Lung (tissue), 11 donors: ENCODE measurements at regions not wholly inside any gene's neighbourhood (a gene's known extent, or its start where the extent isn't known, plus 50 kb on each side); places are given as distances from the start of the nearest gene placed in this dataset.

Experiments used
- ATAC-seq: fragments of 200-7000 bp; cut with Tn5 transposase; one replicate; pipeline ENCODE4 v1.9.1; 2020; ENCODE audit warnings: moderate number of reproducible peaks; ENCODE audit not compliant: insufficient read depth, low FRiP score
- DNase-seq, 3 donors: peaks; one replicate each; pipeline ENCODE4 v3.0.0-alpha.2; 2013 to 2017
- H3K27ac ChIP-seq, 2 donors: one replicate each; pipeline ENCODE4 v1.5.1; 2013; ENCODE audit warnings: mild to moderate bottlenecking in 2 of 2, moderate library complexity in 2 of 2, control low read depth in 1 of 2, inconsistent platforms in 1 of 2, low read depth in 1 of 2, low read length in 1 of 2
- H3K27me3 ChIP-seq, 3 donors: one replicate each; pipeline ENCODE4 v1.5.1; 2013; ENCODE audit warnings: low read length in 2 of 3; ENCODE audit not compliant: control insufficient read depth in 3 of 3, insufficient read depth in 3 of 3
- H3K36me3 ChIP-seq, 4 donors: one replicate each; pipeline ENCODE4 v1.5.1; 2013; ENCODE audit warnings: low read length in 4 of 4, mild to moderate bottlenecking in 1 of 4, moderate library complexity in 1 of 4; ENCODE audit not compliant: control insufficient read depth in 4 of 4, insufficient read depth in 4 of 4
- H3K4me1 ChIP-seq, 5 donors: one replicate each; pipeline ENCODE4 v1.5.1; 2013; ENCODE audit warnings: low read length in 5 of 5, mild to moderate bottlenecking in 2 of 5, moderate library complexity in 1 of 5; ENCODE audit not compliant: control insufficient read depth in 5 of 5, insufficient read depth in 5 of 5
- H3K4me3 ChIP-seq: one replicate; pipeline ENCODE4 v1.5.1; 2013; ENCODE audit warnings: mild to moderate bottlenecking, control low read depth, moderate library complexity
- H3K9ac ChIP-seq, 2 donors: one replicate each; pipeline ENCODE4 v1.5.1; 2013; ENCODE audit warnings: low read length in 2 of 2, control low read depth in 1 of 2; ENCODE audit not compliant: insufficient read depth in 1 of 2
- H3K9me3 ChIP-seq, 4 donors: one replicate each; pipeline ENCODE4 v1.5.1; 2013; ENCODE audit warnings: low read length in 3 of 4, mild to moderate bottlenecking in 1 of 4, moderate library complexity in 1 of 4; ENCODE audit not compliant: control insufficient read depth in 4 of 4, insufficient read depth in 3 of 4
- WGBS, 2 donors: extraction: QIAGEN DNeasy Blood & Tissue Kit; methylation state at CpG; one replicate each; pipeline ENCODE4 v1.1.7; 2013; 5-methylcytosine and 5-hydroxymethylcytosine counted together
- TF ChIP-seq, protein P1 (sequence below): IDR thresholded peaks from 2 replicates; pipeline ENCODE4 v1.5.1; 2012; ENCODE audit warnings: mild to moderate bottlenecking; ENCODE audit errors: control extremely low read depth, extremely low read depth
- donor health status: control.
- donor health status: control.
- donor health status: Bipolar disorder and iron deficiency.
- donor health status: healthy.
- donor health status: DM: yes; HTN: yes; CAD: no.

DNA sequence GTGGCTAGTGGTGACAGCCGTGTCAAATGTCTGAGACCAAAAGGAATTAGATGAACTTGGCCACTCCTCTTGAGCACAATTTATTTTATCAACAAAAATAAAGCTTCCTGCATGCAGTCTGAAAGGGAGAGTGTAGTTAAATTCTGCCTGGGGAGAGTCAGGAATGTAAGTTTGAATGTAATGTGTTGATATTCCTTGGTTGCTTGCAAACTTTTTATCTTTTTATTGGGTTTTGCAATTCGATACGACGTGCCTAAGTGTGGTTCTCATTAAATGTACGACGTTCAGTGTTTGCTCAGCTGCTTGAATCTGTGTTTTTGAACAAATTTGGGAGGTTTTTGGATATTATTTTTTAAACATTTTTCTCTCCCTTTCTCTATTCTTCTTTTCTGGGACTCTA is 839.9 kb downstream of the CCSER2 start:
- DNase-seq: no peak
- 66 to 75% methylated on average over 6 of the region's 6 CpGs for WGBS, 2 donors
- no peaks in the 10 kb centered on the region for H3K36me3 ChIP-seq
- no peaks in the 10 kb centered on the region for H3K27me3 ChIP-seq
- H3K9me3 ChIP-seq: no peaks in the 10 kb centered on the region
- no peaks in the 10 kb centered on the region for H3K4me1 ChIP-seq
- TF ChIP-seq, protein P1, sequence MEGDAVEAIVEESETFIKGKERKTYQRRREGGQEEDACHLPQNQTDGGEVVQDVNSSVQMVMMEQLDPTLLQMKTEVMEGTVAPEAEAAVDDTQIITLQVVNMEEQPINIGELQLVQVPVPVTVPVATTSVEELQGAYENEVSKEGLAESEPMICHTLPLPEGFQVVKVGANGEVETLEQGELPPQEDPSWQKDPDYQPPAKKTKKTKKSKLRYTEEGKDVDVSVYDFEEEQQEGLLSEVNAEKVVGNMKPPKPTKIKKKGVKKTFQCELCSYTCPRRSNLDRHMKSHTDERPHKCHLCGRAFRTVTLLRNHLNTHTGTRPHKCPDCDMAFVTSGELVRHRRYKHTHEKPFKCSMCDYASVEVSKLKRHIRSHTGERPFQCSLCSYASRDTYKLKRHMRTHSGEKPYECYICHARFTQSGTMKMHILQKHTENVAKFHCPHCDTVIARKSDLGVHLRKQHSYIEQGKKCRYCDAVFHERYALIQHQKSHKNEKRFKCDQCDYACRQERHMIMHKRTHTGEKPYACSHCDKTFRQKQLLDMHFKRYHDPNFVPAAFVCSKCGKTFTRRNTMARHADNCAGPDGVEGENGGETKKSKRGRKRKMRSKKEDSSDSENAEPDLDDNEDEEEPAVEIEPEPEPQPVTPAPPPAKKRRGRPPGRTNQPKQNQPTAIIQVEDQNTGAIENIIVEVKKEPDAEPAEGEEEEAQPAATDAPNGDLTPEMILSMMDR: no peak
- no peak for ATAC-seq
- H3K9ac ChIP-seq: no peak overlapping the region
- no peak overlapping the region for H3K27ac ChIP-seq
- H3K4me3 ChIP-seq: no peak overlapping the region

DNA sequence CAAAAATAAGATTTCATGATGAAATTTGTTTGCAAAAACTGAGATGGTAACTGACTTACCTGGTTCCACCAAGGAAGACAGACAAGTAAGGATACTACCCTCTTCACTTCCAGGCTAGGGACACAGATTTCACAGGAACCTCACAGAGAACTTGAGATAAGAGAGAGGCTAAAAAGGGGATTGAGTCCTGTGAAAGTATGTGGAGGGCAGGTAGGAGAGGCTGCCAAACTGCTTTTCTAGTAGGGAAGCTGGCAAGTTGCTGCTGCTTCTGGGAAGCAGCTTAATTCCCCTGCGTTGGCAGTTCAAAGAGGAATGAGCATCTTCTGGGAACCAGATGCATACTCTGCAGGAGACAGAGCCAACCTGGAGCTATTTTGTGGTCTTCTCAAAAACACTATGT is 841.6 kb downstream of the CCSER2 start:
- TF ChIP-seq, protein P1: no peak
- peak; percentile 16 for ATAC-seq
- no peak overlapping the region for H3K27ac ChIP-seq

DNA sequence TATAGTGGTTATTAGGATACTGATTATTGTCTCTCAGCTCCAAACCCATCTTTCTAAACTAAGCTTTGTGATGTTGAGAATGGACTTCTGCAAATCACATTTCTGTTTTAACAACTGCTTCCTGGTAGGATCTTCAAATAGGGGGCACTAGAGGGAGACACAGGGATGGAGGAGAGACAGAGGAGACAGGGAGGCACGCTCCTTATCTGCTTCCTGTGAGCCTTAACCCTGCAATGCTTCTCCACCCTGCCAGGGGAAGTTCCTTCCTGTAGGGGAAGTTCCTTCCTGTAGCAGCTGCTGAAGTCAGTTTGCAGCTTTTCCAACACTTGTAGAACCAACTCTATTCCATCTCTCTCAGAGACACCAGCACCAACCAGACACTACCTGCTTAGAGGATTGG is 847.2 kb downstream of the CCSER2 start:
- no peak overlapping the region for H3K9ac ChIP-seq
- H3K4me1 ChIP-seq: no peaks in the 10 kb centered on the region
- ATAC-seq: no peak
- peak in 1 of 3 donors; percentile 5 for DNase-seq
- 14 to 29% methylated on average over 1 of the region's 1 CpG for WGBS, 2 donors
- H3K9me3 ChIP-seq: no peaks in the 10 kb centered on the region
- no peak overlapping the region for H3K27ac ChIP-seq
- H3K27me3 ChIP-seq: no peaks in the 10 kb centered on the region
- no peaks in the 10 kb centered on the region for H3K36me3 ChIP-seq
- TF ChIP-seq, protein P1: no peak
- no peak overlapping the region for H3K4me3 ChIP-seq

More for the DNA sequence above, 841.6 kb downstream of the CCSER2 start:
- H3K4me1 ChIP-seq: no peaks in the 10 kb centered on the region
- 62 to 64% methylated on average over 1 of the region's 1 CpG for WGBS, 2 donors
- no peaks in the 10 kb centered on the region for H3K27me3 ChIP-seq
- no peak overlapping the region for H3K9ac ChIP-seq
- no peaks in the 10 kb centered on the region for H3K9me3 ChIP-seq
- H3K36me3 ChIP-seq: no peaks in the 10 kb centered on the region
- H3K4me3 ChIP-seq: no peak overlapping the region
- peak in 1 of 3 donors; percentile 32 for DNase-seq

DNA sequence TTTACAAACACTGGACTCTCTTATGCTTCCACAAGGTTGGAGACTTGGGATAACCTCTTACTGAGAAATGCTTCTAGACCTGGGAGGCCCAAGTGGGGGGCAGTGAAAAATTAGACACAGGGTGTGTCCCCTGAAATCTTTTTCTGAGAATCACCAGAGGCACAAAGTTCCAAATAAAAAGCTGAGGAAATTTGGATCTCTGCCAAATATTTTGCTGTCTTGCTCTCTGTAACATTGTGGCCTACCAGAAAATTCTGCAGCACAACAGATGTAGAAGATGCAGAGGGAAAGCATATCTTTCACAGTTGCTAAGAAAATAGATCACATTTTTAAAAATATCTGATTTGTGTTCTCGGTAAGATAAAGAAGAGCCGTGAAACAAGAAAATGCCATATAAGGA is 849.4 kb downstream of the CCSER2 start:
- Histone ChIP-seq H3K36me3 (no peaks in the 10 kb centered on the region), H3K4me3 (no peak overlapping the region), H3K27ac (no peak overlapping the region), H3K9me3 (no peaks in the 10 kb centered on the region), H3K27me3 (no peaks in the 10 kb centered on the region), H3K4me1 (no peaks in the 10 kb centered on the region), H3K9ac (no peak overlapping the region)
- TF ChIP-seq, protein P1: no peak
- DNase-seq (peak in 1 of 3 donors; percentile 5), ATAC-seq (no peak)
- 83 to 91% methylated on average over 2 of the region's 2 CpGs for WGBS, 2 donors
